ENCODE measurements at regions not wholly inside any gene's neighbourhood (a gene's known extent, or its start where the extent isn't known, plus 50 kb on each side); places are given as distances from the start of the nearest gene placed in this dataset.

GRCh38 chr4:84085986-84086385, 413.1 kb downstream of the NKX6-1 start:
- Histone ChIP-seq H3K4me3 (replicated peaks in 1 of 3; ENCODE audit: insufficient read depth in 1 of 3, low read depth in 1 of 3, low read length in 3 of 3) (no peak overlapping the region), H2AFZ (ENCODE audit: low read depth, low read length) (no peak overlapping the region), H3K79me2 (ENCODE audit: control insufficient read depth, insufficient read depth, low read length) (no peaks in the 10 kb centered on the region), H3K27me3 (ENCODE audit: control insufficient read depth in 2 of 2, insufficient read depth in 2 of 2, low read length in 2 of 2) (no peaks in the 10 kb centered on the region), H3K9me1 (replicated peaks; ENCODE audit: control insufficient read depth, extremely low read depth, insufficient read depth, low read length) (no peaks in the 10 kb centered on the region), H3K36me3 (ENCODE audit: control insufficient read depth in 2 of 2, extremely low read depth in 1 of 2, insufficient read depth in 2 of 2, low read length in 2 of 2) (no peaks in the 10 kb centered on the region), H3K4me1 (ENCODE audit: control insufficient read depth, extremely low read depth, insufficient read depth, low read length) (no peaks in the 10 kb centered on the region), H3K4me2 (ENCODE audit: insufficient read depth, low read length) (no peak overlapping the region), H3K27ac (ENCODE audit: insufficient read depth, low read depth, low read length) (no peak overlapping the region), H4K20me1 (replicated peaks; ENCODE audit: control insufficient read depth, extremely low read depth, insufficient read depth, low read length) (no peaks in the 10 kb centered on the region), H3K9me3 (replicated peaks; ENCODE audit: control insufficient read depth, insufficient read depth, low read length) (no peaks in the 10 kb centered on the region), H3K9ac (replicated peaks; ENCODE audit: extremely low read depth, insufficient read depth, low read length) (no peak overlapping the region)
- intact Hi-C loops (cut with micrococcal nuclease) = no loop called here
- ChIA-PET POLR2A (no interaction called here), CTCF (no interaction called here)
- dilution Hi-C loops (cut with MboI; ENCODE audit: extremely low pct_ligation_motif_present, low sequenced_read_pairs) = no loop called here
- DNase-seq (ENCODE audit: low read depth, low spot score) (no peak), FAIRE-seq (no peak)
- TF ChIP-seq FOS (IDR thresholded peaks at IDR 0.05; ENCODE audit: borderline replicate concordance, insufficient read depth, low read length) (no peak), POLR2A (IDR thresholded peaks at IDR 0.05; ENCODE audit: low read depth, low read length) (no peak), CTCF (IDR thresholded peaks at IDR 0.05; ENCODE audit: extremely low read depth in 1 of 2, insufficient read depth in 1 of 2, low read depth in 1 of 2, low read length in 2 of 2) (no peak), MYC (IDR thresholded peaks at IDR 0.05; ENCODE audit: low read depth, low read length) (no peak), JUN (IDR thresholded peaks at IDR 0.05; ENCODE audit: borderline replicate concordance, insufficient read depth, insufficient read length, low read depth) (no peak)
- BruUV-seq (replicated peaks) = no TSS peak

- H3K9ac ChIP-seq (replicated peaks; ENCODE audit: extremely low read depth, insufficient read depth, low read length) = no peak overlapping the region
- no TSS peak for BruUV-seq (replicated peaks)
- H3K4me2 ChIP-seq (ENCODE audit: insufficient read depth, low read length) = no peak overlapping the region
- no peaks in the 10 kb centered on the region for H3K36me3 ChIP-seq (ENCODE audit: control insufficient read depth in 2 of 2, extremely low read depth in 1 of 2, insufficient read depth in 2 of 2, low read length in 2 of 2)
- FAIRE-seq = no peak
- no peaks in the 10 kb centered on the region for H3K27me3 ChIP-seq (ENCODE audit: control insufficient read depth in 2 of 2, insufficient read depth in 2 of 2, low read length in 2 of 2)
- no peak overlapping the region for H3K27ac ChIP-seq (ENCODE audit: insufficient read depth, low read depth, low read length)
- CTCF ChIA-PET = no interaction called here
- no peaks in the 10 kb centered on the region for H3K9me1 ChIP-seq (replicated peaks; ENCODE audit: control insufficient read depth, extremely low read depth, insufficient read depth, low read length)
- no peaks in the 10 kb centered on the region for H3K79me2 ChIP-seq (ENCODE audit: control insufficient read depth, insufficient read depth, low read length)
- TF ChIP-seq EZH2 (IDR thresholded peaks at IDR 0.05; ENCODE audit: borderline replicate concordance, low read depth, low read length, severe bottlenecking) = no peak
- no peak for TF ChIP-seq MYC (IDR thresholded peaks at IDR 0.05; ENCODE audit: low read depth, low read length)
- TF ChIP-seq FOS (IDR thresholded peaks at IDR 0.05; ENCODE audit: borderline replicate concordance, insufficient read depth, low read length) = no peak
- no peak for TF ChIP-seq CTCF (IDR thresholded peaks at IDR 0.05; ENCODE audit: extremely low read depth in 1 of 2, insufficient read depth in 1 of 2, low read depth in 1 of 2, low read length in 2 of 2)
- TF ChIP-seq GATA2 (IDR thresholded peaks at IDR 0.05; ENCODE audit: insufficient read depth, insufficient read length, low read depth, low read length) = no peak
- no peak for TF ChIP-seq MAX (IDR thresholded peaks at IDR 0.05; ENCODE audit: insufficient read depth, insufficient read length)
- TF ChIP-seq POLR2A (IDR thresholded peaks at IDR 0.05; ENCODE audit: low read depth, low read length) = no peak
- TF ChIP-seq JUN (IDR thresholded peaks at IDR 0.05; ENCODE audit: borderline replicate concordance, insufficient read depth, insufficient read length, low read depth) = no peak
- no peak for TF ChIP-seq POLR2AphosphoS5 (IDR thresholded peaks at IDR 0.05; ENCODE audit: insufficient read depth, low read depth, low read length)
- no peak overlapping the region for H3K4me3 ChIP-seq (replicated peaks in 1 of 3; ENCODE audit: insufficient read depth in 1 of 3, low read depth in 1 of 3, low read length in 3 of 3)
- dilution Hi-C loops (cut with MboI; ENCODE audit: extremely low pct_ligation_motif_present, low sequenced_read_pairs) (no loop called here), intact Hi-C loops (cut with micrococcal nuclease) (no loop called here)
- H3K4me1 ChIP-seq (ENCODE audit: control insufficient read depth, extremely low read depth, insufficient read depth, low read length) = no peaks in the 10 kb centered on the region
- no peaks in the 10 kb centered on the region for H4K20me1 ChIP-seq (replicated peaks; ENCODE audit: control insufficient read depth, extremely low read depth, insufficient read depth, low read length)
- H2AFZ ChIP-seq (ENCODE audit: low read depth, low read length) = no peak overlapping the region
- POLR2A ChIA-PET = no interaction called here
- DNase-seq (ENCODE audit: low read depth, low spot score) = no peak
- no peaks in the 10 kb centered on the region for H3K9me3 ChIP-seq (replicated peaks; ENCODE audit: control insufficient read depth, insufficient read depth, low read length)
Observed at GRCh38 chr4:84070289-84070688, 428.8 kb downstream of the NKX6-1 start.
